GM21423 (cell line): ENCODE measurements at regions not wholly inside any gene's neighbourhood (a gene's known extent, or its start where the extent isn't known, plus 50 kb on each side); places are given as distances from the start of the nearest gene placed in this dataset.

Experiments used
- ATAC-seq: cut with Tn5 transposase; IDR thresholded peaks from one replicate; pipeline ENCODE4 v1.9.1; 2021; ENCODE audit warnings: mild to moderate bottlenecking, moderate library complexity; ENCODE audit not compliant: unreplicated experiment

DNA sequence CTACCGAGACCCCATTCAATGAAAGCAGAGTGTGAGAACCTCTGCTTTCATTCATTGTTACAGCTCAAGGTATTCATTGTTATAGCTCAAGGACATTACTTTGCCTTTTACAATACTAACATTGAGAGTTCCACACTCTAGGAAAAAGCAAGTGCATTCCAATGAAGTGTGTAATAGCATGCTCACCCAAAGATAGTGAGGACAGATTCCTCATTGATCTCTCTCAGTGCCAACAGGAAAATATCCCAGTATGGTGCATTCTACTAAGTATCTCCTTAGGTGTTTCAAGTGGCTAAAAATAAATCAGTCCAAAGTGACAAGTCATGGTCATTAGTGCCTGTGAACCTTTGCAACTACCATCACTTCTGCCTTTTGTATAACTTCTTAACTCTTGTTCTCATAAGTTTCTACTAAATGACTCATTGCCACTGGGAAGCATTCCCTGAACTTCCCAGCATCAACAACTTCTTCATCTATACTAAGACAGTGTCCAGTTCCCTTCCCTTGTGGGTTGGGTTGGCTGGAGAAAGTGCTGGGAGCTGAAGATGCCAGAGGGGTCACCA, 140.7 kb upstream of the STXBP5 start:
- no peak for ATAC-seq

DNA sequence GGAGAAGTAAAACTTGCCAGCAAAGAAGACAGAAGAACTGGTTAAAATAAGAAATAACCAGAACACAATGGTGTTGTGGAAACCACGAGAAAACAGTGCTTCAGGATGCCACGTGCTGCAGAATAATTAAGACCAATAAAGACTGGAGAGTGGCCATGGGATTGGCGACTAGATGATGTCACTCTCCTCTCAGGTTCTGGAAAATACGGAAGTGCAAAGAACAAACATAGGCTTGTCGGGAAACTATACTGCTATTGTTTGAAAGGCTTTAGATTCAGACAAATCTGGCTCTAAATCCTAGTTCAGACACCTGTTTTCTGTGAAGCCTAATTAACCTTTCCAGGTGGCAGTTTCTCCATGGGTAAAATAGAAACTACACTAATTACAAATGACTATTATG, 138.4 kb upstream of the STXBP5 start:
- no peak for ATAC-seq

DNA sequence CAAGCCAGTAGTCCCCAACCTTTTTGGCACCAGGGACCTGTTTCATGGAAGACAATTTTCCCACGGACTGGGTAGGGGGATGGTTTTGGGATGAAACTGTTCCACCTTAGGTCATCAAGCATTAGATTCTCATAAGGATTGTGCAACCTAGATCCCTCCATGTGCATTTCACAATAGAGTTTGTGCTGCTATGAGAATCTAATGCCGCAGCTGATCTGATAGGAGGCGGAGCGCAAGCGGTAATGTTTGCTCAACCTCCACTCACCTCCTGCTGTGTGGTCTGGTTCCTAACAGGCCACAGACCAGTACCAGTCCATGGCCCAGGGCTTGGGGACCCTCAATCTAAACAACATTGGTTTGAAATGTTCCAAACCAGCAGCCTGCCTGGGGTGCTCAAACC, 137.0 kb upstream of the STXBP5 start:
- no peak for ATAC-seq

DNA sequence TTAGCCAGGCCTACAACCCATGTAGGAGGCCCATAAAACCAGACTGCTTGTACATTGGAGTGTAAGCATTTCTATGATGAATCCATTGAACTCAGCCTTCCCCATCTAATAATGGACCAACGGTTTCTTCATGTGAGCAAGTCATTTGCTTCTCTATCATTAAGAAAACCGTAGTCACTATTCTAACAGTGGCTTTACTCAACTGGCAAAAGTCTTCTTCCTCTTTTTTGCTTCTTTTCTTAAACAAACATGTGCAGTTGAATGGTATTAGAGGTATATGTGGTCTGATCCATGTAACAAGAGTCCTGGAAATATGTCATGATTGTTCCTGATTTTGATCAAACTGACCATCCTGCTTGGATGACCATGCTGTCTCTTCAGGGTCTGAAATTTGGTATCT, 132.4 kb upstream of the STXBP5 start:
- ATAC-seq: no peak

DNA sequence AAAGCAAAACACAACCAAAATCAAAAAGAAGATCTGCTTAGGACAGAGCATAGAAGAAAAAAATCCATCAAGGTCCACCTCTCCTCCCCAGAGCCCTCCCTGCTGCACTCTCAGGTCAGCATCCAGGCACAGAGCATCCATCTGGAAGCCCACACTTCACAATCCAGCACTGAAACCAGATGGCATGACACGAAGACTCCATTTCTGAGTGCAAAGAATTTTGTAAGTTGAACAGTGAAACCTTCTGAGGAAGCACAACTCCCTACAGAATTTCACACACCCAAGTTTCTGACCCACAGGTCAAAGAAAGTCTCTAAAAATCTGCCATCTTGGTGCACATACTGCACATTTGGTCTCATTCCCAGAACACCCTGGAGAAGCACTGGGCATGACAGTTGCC, 128.8 kb upstream of the STXBP5 start:
- no peak for ATAC-seq

DNA sequence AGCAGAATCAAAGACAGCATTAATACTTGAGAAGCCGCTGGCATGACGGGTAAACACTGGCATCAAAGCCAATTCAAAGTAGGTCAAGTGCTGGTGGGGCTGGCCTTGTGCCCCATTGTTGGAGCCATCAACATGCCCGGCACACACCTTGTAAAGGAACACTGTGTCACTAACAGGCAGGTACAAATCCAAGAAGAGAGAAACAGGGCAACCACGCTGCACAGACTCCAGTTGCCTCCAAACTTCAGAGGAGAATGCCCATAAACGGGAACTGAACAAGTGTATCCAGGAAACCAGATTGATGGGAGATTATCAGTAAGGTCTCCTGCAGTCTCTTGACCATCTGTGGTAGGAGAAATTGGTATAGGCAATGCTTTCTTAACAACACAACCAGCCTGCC, 127.0 kb upstream of the STXBP5 start:
- no peak for ATAC-seq

DNA sequence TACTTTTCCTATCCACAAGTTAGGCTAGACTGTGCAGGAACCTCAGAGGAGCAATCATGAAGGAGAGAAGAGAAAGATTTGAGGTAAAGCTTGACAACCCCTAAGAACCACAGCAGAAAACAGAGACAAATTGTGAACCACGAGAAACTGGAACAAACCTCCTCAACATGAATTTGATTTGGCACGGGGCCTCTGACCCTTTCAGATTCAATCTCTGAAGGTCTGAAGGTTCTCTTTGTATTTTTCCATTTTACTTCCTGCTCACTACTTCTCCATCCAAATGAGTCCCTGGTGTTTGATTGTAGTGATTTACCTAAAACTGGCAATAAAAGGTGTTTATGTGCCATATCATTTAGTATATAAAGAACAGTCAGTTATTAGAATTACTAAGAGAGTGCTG, 126.1 kb upstream of the STXBP5 start:
- ATAC-seq: no peak

DNA sequence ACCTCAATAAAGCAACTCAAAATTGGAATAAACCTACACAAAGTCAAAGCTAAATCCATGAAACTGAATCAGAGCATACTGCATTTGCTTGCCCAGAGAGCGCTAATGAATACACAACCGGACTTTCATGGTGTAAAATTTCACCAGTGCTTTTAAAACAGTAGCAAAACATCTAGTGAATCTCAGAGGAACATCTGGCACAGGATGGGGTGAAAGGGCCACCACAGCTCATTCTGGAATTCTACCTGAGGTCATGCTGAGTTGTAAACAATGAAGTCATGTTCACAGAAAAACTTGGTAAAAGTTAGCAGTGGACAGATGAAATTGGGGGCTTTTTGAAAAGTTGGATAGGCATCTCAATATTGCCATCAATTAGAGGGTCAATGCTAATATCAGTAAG, 125.6 kb upstream of the STXBP5 start:
- no peak for ATAC-seq

DNA sequence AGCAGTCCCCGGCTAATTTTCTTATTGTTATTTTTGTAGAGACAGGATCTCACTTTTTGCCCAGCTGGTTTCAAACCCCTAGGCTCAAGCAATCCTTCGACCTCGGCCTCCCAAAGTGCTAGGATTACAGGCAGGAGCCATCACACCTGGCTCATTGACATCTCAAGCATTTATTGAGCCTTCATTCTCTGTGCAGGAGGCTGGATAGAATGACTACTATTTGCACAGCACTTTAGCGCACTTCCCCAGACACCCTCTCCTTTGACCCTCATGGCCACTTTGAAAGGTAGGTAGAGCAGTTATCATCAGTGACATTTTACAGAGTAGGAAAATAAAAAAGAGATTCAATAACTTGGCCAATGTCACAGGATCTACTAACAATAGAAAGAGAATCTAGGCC, 124.0 kb upstream of the STXBP5 start:
- no peak for ATAC-seq

DNA sequence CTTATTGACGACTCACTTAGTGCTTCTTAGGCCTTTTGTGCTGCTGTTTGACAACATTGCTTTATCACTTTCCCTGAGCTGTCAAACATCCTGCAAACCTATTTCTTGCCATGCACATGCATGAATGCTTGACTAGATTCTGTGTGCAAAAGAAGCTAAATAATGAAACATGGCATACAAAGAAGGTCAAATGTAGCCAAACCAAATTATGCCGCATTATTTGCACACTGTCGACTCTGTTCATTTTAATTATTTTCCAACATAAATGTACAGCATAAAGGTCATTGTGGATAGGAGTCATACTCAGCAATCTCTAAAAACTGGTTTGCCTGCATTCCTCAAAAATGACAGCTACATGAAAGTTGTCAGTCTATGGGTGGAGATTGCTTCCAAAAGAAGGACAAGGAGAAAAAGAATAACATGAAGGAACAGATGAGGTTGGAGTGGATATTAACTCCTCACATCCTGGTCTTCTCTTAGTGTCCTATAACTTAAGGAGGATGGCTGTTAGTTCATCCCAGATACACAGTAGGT, 123.1 kb upstream of the STXBP5 start:
- no peak for ATAC-seq

DNA sequence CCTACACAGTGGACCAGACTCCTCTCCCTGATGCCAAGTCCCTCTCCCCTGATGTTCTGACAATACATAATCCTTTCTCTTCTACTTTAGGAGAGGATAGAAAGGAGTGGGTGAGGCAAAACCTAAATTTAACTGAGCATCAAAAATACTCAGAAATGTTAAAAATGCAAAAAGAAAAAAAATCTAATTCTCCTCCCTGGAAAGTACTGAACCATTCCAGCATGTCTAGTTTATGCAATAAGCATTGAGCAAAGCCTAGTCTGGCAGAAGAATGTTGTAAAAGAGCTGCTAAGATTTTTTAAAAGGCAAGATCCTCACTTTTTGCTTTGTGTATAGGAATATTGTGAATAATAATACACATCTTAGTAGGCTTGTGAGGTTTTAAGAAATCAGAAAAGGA, 116.6 kb upstream of the STXBP5 start:
- no peak for ATAC-seq

DNA sequence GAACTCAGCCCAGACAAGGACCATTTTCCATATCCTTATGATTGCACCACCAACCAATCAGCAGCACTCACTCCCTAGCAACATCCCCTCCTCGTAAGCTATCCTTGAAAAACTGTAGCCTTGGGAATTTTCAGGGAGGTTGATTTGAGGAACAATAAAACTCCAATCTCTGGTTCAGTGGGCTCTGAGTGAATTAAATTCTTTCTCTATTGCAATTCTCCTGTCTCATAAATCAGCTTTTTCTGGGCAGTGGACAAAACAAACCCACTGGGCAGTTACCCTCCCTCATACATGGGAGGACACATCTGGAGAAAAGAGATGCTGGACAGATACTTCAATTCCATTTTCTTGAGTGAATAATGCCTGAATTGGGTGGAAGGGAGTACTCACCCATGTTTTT, 115.4 kb upstream of the STXBP5 start:
- no peak for ATAC-seq

DNA sequence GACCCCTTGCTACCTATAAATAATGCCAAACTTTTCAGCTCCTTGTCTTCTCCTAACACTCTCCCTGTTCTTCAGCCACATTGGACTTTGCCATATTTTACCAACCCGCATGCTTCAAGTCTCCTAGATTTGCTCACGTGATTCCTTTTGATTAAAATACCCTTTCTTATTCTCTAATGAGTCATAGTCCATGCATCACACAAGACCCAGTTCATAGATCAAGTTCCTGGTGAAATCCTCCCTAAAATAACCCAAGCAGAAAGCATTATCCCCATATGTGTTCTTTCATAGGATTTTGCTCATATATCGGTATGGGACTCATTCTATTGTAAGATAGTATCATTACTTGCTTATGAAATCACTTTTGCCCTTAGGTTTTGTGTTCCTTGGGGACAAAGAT, 108.9 kb upstream of the STXBP5 start:
- ATAC-seq: no peak

DNA sequence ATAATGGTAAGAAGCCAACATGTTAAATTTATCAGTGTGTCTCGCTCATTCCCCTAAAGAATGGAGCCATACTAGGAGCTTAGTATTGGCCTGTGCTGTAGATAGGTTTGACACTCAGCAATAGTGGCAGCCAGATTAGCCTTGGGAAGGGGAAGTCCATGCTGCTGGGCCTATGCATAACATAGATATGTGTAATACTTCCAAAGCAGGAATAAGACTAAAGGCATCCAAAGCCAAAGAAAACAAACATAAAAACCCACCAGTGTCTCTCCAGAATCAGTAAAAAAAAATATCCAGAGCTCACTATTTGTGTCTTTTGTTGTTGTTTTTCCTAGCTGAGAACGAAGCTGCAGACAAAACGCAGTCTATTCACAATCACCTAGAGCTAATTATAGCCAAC, 104.2 kb upstream of the STXBP5 start:
- ATAC-seq: no peak

DNA sequence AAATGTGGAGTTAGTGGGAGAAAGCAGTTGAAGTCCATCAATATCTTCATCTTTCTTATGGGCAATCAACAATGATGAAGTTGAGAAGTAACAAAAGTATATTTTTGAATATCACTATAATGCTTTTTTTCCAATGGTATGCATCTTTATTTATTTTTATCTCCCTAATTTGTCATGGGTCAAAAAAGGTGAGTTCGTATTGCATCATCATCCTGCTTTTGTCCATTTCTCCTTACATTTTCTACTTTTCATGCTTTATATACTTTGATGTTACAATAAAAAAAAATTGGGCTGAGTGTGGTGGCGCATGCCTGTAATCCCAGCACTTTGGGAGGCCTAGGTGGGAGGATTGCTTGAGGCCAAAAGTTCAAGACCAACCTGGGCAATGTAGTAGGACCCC, 101.2 kb upstream of the STXBP5 start:
- ATAC-seq: no peak

DNA sequence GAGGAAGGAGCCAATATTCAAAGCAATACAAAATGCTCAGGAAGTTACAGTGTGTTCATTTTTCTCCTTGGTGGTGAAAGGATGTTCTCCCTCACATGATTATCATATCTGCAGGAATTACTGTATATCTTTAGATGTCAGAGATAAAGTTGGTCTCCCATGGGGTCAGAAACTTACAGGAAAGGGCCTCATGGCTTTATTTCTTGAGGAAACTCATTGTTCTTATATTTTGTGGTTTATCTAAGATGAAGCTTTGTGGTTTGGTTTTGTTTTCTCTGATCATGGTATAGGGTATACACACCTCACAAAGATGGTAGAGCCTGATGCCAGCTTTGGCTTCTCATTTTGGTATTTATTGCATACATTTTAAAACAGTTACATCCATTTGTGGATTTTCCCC, 100.5 kb upstream of the STXBP5 start:
- ATAC-seq: no peak

DNA sequence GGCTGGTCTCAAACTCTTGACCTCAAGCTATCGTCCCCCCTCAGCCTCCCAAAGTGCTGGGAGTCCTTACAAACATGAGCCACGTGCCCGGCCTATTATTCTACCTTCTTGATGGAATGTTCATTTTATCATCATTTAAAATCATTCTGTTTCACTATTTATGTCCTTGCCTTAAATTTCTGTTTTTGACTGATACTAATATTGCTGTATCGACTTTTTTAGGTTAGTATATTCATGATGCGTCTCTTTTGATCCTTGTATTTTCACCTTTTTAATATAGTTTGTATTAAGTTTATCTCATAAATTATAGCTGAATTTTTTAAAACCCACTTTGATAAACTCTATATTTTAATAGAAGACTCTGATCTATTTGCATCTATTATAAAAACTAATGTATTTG, 98.4 kb upstream of the STXBP5 start:
- ATAC-seq: no peak

DNA sequence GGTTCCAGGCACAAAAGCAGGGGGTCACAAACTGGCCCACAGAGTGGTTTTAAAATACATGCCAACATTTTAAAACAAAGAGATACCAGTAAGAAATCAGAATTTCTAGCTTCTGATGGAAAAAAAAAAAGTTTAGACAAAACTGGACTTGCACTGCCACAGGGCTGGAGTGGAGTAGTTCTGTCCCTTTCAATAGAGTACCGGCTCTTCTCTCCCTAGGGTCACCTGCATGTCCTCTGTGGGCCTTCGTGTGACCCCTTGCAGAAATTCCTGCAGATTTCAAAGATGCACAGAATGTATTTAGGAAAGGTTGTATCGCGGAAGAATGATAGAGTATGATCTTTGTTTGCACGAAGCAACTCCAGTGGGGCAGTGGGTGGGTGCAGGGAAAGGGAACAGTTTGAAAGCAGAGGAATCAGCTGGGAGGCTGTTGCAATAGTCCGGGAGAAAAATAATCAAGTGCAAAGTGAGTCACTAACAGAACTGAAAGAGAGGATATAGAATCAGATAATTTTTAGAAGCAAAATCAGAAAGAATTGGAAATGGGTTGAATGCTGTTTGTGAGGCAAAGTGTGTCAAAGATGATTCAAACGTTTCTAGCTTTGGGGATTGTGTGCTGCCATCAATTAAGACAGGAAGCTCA, 97.3 kb upstream of the STXBP5 start:
- ATAC-seq: no peak

DNA sequence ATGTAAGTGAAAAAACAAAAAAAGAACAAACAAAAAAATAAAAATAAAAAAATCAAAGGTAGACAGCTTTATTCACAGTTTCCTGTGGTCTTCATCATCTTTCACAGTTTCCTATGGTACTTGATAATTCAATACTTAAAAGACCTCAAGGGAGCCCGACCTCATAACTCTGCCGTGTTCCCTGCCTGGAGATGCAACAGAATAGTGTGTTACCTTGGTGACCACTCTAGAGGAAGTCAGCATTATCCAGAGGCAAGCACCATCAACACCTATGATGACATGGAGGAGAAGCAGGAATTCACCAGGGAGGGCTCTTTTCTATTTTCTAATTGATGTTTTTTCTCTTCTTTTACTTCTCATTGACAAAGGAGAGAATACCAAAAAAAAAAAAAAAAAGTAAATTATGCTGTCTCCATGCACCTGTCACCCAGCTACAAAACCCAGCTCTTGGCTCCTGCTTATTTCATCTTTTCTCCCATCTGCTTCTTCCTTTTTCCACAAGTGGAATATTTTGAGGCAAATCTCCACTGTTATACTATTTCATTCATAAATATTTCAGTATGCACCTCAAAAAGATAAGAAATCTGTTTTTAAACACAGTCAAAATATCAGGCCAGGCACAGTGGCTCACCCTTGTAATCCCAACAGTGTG, 95.8 kb upstream of the STXBP5 start:
- ATAC-seq: no peak

DNA sequence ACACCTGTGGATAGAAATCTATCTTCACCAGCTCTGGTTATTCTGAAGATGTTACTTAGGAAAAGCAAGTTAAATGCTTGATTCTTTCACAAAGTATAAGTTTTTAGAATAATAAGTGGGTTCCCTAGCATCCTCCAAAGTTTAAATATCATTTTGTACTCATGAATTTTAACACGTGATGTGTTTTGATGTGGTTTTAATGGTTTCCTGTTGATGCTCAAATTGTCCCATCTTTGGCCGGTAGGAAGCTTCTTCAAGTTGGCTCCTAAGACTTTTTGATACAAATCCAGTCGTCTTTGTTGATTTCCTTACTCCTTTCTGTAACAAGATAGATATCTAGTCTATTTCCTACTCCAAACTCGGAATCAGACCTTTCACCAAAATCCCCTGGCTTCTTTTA, 94.5 kb upstream of the STXBP5 start:
- ATAC-seq: no peak

DNA sequence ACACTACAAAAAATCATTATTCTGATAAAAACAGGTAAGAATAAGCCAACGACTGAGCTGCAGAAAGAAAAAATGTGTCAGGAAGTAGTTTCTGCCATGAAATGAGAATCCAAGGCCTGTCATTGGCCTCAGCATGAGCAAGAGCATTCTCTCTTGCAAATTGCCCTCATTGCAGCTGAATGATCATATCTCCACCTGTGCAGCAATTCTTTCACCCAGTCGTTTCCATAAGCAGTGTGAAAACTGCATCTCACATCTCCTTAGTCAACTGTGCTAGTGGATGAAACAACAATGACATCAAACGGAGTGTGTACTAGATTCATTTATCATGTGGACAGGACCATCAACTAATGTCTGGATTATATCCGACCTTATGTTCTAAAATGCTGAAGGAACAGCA, 88.2 kb upstream of the STXBP5 start:
- ATAC-seq: no peak

DNA sequence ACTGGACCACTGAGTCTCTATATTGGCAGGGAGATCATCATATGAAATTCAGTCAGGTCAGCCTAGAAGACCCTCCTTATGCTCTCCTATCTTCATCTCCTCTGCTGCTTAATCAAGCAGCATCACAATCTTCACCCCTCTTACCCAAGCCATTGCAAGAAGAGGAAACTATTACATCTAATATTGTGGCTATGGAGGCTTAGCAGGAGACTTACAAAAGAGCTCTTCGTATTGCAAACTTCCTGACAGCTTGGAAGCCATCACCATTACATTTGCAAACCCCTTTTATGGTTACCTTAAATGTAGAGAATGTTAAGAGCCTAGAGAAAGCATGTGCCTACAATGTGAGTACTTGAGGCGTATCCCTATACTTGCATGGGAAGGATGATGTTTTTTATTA, 87.2 kb upstream of the STXBP5 start:
- ATAC-seq: no peak

DNA sequence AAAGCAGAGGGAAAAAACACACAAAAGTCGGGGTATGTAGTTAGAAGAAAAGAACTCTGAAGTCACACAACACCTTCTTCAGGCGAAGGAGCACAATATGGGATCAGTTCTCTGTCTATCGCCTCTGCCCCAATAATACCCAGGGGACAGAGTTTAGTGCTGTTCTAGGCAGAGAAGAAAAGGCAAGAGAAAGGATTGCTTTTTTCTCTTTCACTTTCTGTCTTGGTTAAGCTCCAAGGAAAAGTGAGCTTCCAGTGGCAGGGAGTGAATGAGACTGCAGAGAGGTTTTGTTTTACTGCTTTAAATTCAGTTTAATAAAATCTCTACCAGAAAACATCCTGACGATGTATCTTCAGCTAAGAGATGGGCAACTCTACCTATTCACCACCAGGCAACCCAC, 86.6 kb upstream of the STXBP5 start:
- ATAC-seq: no peak
